ENCODE measurements at regions not wholly inside any gene's neighbourhood (a gene's known extent, or its start where the extent isn't known, plus 50 kb on each side); places are given as distances from the start of the nearest gene placed in this dataset.

GRCh38 chr13:103192511-103193135 lies 126.4 kb upstream of the SLC10A2 start:
- DNase-seq (ENCODE audit: low read depth) = no peak

GRCh38 chr13:103190841-103191240 lies 124.6 kb upstream of the SLC10A2 start:
- DNase-seq (ENCODE audit: low read depth) = no peak

GRCh38 chr13:103188713-103189326 lies 122.6 kb upstream of the SLC10A2 start:
- DNase-seq (ENCODE audit: low read depth) = no peak

- no peak for DNase-seq (ENCODE audit: low read depth)
These were observed 121.5 kb upstream of the SLC10A2 start for GRCh38 chr13:103187721-103188156.

GRCh38 chr13:103184413-103184812 lies 118.2 kb upstream of the SLC10A2 start:
- DNase-seq (ENCODE audit: low read depth) = no peak

GRCh38 chr13:103178986-103179943 lies 113.0 kb upstream of the SLC10A2 start:
- DNase-seq (ENCODE audit: low read depth) = no peak

- no peak for DNase-seq (ENCODE audit: low read depth)
These were observed 108.7 kb upstream of the SLC10A2 start for GRCh38 chr13:103174966-103175365.

GRCh38 chr13:103168901-103169508 lies 102.8 kb upstream of the SLC10A2 start:
- no peak for DNase-seq (ENCODE audit: low read depth)

- DNase-seq (ENCODE audit: low read depth) = no peak
These were observed 98.0 kb upstream of the SLC10A2 start for GRCh38 chr13:103164251-103164650.

- no peak for DNase-seq (ENCODE audit: low read depth)
These were observed 95.3 kb upstream of the SLC10A2 start for GRCh38 chr13:103161476-103161875.

GRCh38 chr13:103157434-103158145 lies 91.4 kb upstream of the SLC10A2 start:
- DNase-seq (ENCODE audit: low read depth) = no peak

GRCh38 chr13:103157016-103157415 lies 90.8 kb upstream of the SLC10A2 start:
- DNase-seq (ENCODE audit: low read depth) = no peak

- no peak for DNase-seq (ENCODE audit: low read depth)
These were observed 90.3 kb upstream of the SLC10A2 start for GRCh38 chr13:103156346-103156998.

GRCh38 chr13:103153466-103153865 lies 87.2 kb upstream of the SLC10A2 start:
- DNase-seq (ENCODE audit: low read depth) = no peak

GRCh38 chr13:103147961-103148360 lies 81.7 kb upstream of the SLC10A2 start:
- no peak for DNase-seq (ENCODE audit: low read depth)

- no peak for DNase-seq (ENCODE audit: low read depth)
These were observed 79.2 kb upstream of the SLC10A2 start for GRCh38 chr13:103145442-103145841.

- DNase-seq (ENCODE audit: low read depth) = no peak
These were observed 77.2 kb upstream of the SLC10A2 start for GRCh38 chr13:103143432-103143831.

GRCh38 chr13:103142151-103142550 lies 75.9 kb upstream of the SLC10A2 start:
- no peak for DNase-seq (ENCODE audit: low read depth)

- DNase-seq (ENCODE audit: low read depth) = no peak
These were observed 73.9 kb upstream of the SLC10A2 start for GRCh38 chr13:103140001-103140671.

- DNase-seq (ENCODE audit: low read depth) = no peak
These were observed 68.1 kb upstream of the SLC10A2 start for GRCh38 chr13:103134271-103134670.

GRCh38 chr13:103133556-103133955 lies 67.3 kb upstream of the SLC10A2 start:
- no peak for DNase-seq (ENCODE audit: low read depth)

Measured in stimulated activated CD8-positive, alpha-beta memory T cell treated with anti-CD3 and anti-CD28 coated beads, Interleukin-7, amount 100 ng/mL, for 24 hours (primary cell).